ENCODE measurements at regions not wholly inside any gene's neighbourhood (a gene's known extent, or its start where the extent isn't known, plus 50 kb on each side); places are given as distances from the start of the nearest gene placed in this dataset.

GRCh38 chr13:54415753-54416366, 1387.2 kb downstream of the OLFM4 start:
- TF ChIP-seq, protein P1, sequence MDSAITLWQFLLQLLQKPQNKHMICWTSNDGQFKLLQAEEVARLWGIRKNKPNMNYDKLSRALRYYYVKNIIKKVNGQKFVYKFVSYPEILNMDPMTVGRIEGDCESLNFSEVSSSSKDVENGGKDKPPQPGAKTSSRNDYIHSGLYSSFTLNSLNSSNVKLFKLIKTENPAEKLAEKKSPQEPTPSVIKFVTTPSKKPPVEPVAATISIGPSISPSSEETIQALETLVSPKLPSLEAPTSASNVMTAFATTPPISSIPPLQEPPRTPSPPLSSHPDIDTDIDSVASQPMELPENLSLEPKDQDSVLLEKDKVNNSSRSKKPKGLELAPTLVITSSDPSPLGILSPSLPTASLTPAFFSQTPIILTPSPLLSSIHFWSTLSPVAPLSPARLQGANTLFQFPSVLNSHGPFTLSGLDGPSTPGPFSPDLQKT (IDR thresholded peaks at IDR 0.05; ENCODE audit: borderline replicate concordance, low read depth, low read length): no peak
- TF ChIP-seq ZBTB8A (tag by site-specific recombination; IDR thresholded peaks at IDR 0.05) (no peak), CTCF (tag by site-specific recombination; IDR thresholded peaks at IDR 0.05) (no peak), ZNF157 (tag by site-specific recombination; IDR thresholded peaks at IDR 0.05) (no peak), ZNF280C (tag by site-specific recombination; IDR thresholded peaks at IDR 0.05) (no peak), ZNF768 (tag by site-specific recombination; IDR thresholded peaks at IDR 0.05) (no peak), ZNF23 (tag by site-specific recombination; IDR thresholded peaks at IDR 0.05; ENCODE audit: borderline replicate concordance) (no peak), PRDM10 (tag by site-specific recombination; IDR thresholded peaks at IDR 0.05) (no peak), ZNF223 (tag by site-specific recombination; IDR thresholded peaks at IDR 0.05) (no peak), MZF1 (tag by site-specific recombination; IDR thresholded peaks at IDR 0.05; ENCODE audit: borderline replicate concordance) (no peak)
